SH-SY5Y (cell line): ENCODE measurements at regions not wholly inside any gene's neighbourhood (a gene's known extent, or its start where the extent isn't known, plus 50 kb on each side); places are given as distances from the start of the nearest gene placed in this dataset.

Experiments
- GATA2 ChIP-seq: IDR thresholded peaks from 2 replicates; pipeline ENCODE4 v1.6.1; 2011; ENCODE audit warnings: mild to moderate bottlenecking, low read depth, low read length
- GATA3 ChIP-seq: IDR thresholded peaks from 2 replicates; pipeline ENCODE4 v1.6.1; 2011; ENCODE audit warnings: low read depth, mild to moderate bottlenecking, low read length, moderate library complexity

DNA sequence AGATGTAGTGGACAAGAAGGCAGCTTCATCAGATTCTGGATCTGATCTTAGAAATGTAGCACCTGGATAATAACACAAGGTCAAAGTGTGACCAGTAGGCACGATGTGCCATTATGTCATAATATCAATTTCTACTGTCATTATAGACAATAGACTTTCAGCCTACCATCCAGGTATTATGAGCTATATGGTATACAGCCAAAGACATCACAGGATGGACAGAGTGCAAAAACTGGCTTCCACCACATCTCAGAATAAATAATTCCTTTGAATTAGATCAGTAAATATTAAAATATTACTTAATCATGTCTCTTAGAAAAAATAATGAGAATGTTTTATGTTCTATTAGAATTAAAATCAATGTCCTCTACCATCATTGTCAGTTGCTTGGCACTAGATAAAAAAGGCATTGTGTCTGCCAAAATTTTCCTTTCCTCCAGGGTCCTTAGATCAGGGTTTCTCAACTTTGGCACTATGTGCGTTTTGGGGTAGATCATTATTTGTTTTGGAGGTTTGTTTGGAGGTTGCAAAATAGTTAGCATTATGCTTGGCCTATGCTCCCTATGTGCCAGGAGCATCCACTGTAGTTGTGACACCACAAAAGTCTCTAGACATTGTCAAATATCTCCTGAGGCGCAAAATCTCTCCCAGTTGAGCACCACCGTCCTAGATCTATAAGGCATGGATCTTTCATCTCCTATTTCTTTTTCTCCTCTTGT lies 86.7 kb upstream of the NRIP1 start:
- no peak for TF ChIP-seq GATA3
- TF ChIP-seq GATA2 = no peak
